GM19099 (cell line): ENCODE measurements at regions not wholly inside any gene's neighbourhood (a gene's known extent, or its start where the extent isn't known, plus 50 kb on each side); places are given as distances from the start of the nearest gene placed in this dataset.

Experiments
- POLR2A ChIP-seq: IDR thresholded peaks from 3 replicates; pipeline ENCODE4 v1.6.1; 2011; ENCODE audit warnings: low read depth; ENCODE audit not compliant: insufficient read length; ENCODE audit errors: extremely low read depth

- no peak for TF ChIP-seq POLR2A
These were observed 233.3 kb downstream of the OPA1 start for GRCh38 chr3:193826159-193826795.

- TF ChIP-seq POLR2A: no peak
These were observed 234.1 kb downstream of the OPA1 start for GRCh38 chr3:193827040-193827669.

GRCh38 chr3:193827871-193828270 lies 234.9 kb downstream of the OPA1 start:
- TF ChIP-seq POLR2A: no peak

GRCh38 chr3:193828477-193828876 lies 235.5 kb downstream of the OPA1 start:
- TF ChIP-seq POLR2A: no peak

DNA sequence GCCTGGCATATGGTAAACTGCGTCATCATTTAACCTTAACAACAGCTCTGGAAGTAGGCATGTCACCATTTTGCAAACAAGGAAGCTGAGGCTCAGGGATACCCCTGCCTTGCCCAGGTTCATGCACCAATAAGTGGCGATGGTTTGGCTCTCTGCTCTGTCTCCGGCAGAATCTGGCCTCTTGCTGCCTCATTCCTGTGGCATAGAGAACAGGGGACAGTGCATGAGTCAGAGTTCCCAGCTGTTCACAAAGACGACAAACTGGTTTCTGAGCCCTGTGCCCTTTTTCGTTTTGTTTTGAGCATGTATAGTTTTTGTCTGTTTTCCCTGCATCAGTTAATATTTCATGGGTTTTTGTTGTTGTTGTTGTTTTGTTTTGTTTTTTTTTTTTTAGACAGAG lies 236.8 kb downstream of the OPA1 start:
- no peak for TF ChIP-seq POLR2A

- no peak for TF ChIP-seq POLR2A
These were observed 237.8 kb downstream of the OPA1 start for GRCh38 chr3:193830791-193831191.

- TF ChIP-seq POLR2A: no peak
These were observed 238.8 kb downstream of the OPA1 start for GRCh38 chr3:193831495-193832455.

- no peak for TF ChIP-seq POLR2A
These were observed 239.9 kb downstream of the OPA1 start for GRCh38 chr3:193832833-193833413.

GRCh38 chr3:193833592-193833991 lies 240.6 kb downstream of the OPA1 start:
- no peak for TF ChIP-seq POLR2A

DNA sequence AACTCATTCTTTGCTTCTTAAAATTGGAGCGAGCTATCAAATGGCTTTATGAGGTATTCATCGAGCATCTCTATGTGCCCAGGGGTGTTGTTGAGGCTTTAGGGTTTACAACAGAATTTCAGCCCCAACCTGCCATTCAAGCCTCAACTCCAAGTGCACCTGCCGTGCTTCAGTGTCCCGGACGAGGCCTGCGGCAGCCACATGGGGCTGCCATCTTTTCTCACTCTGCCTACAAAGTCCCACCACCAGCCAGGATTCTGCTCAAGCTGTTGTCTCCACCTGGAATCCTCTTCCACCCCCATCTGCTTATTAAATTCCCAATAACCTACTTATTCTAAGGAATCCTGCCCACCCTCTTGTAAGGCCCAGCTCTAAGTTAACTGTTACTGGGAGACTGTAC lies 242.4 kb downstream of the OPA1 start:
- no peak for TF ChIP-seq POLR2A

DNA sequence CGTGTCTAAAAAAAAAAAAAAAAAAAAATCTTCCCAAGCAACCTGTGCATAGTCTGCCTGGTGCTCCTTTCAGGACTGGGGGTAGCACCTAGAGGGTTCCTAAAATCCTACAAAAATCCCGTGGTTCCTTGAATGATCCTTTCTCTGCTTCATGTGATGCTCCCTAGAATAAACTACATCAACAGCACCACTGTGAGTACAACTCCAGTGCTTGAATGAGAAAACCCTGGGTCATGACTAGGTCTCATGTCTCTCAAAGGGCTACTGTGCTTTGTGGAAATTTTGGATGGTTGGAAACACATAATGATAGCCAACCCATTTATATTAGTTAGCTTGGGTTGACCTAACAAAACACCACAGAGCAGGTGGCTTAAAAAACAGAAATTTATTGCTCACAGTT lies 243.5 kb downstream of the OPA1 start:
- no peak for TF ChIP-seq POLR2A

DNA sequence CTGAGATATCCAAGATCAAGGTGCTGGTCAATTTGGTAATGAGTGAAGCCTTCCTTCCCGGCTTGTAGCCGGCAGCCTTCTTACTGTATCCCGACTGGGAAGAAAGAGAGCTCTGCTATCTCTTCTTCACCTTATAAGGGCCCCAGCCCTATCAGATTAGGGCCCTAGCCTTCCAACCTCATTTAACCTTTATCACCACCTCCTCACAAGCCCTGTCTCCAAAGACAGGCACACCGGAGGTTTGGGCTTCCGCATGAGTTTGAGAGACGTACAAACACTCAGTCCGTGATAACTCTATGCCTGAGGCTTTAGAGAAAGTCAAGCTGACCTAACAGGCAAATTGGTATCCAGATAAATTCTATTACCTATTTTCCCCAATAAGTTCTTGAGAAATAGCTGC lies 243.9 kb downstream of the OPA1 start:
- no peak for TF ChIP-seq POLR2A

GRCh38 chr3:193837347-193837827 lies 244.4 kb downstream of the OPA1 start:
- no peak for TF ChIP-seq POLR2A

DNA sequence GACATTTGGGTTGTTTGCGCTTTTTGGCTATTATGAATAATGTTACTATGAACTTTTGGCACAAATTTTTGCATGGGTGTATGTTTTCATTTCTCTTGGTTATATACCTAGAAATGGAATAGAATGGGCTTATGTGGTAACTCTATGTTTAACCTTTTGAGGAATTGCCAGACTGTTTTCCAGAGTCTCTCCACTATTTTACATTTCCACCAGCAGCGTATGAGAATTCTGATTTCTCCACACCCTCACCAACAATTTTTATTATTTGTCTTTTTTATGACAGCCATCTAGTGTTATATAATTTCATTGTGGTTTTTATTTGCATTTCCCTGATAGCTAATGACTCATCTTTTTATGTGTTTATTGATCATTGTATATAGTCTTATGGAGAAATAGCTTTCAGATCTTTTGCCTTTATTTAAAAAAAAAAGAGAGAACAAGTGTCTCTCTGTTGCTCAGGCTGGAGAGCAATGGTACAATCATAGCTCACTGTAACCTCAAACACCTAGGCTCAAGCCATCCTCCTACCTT lies 247.2 kb downstream of the OPA1 start:
- no peak for TF ChIP-seq POLR2A

- TF ChIP-seq POLR2A: no peak
These were observed 248.6 kb downstream of the OPA1 start for GRCh38 chr3:193841581-193841980.
